Stimulated activated CD8-positive, alpha-beta memory T cell treated with anti-CD3 and anti-CD28 coated beads, Interleukin-7, amount 100 ng/mL, for 1 hour (primary cell): ENCODE measurements at regions not wholly inside any gene's neighbourhood (a gene's known extent, or its start where the extent isn't known, plus 50 kb on each side); places are given as distances from the start of the nearest gene placed in this dataset.

Source experiments
- DNase-seq, 2 donors: peaks; one replicate each; pipeline ENCODE4 v3.0.0-alpha.2; 2020; ENCODE audit warnings: low read depth in 2 of 2

- DNase-seq = no peak
Observed at GRCh38 chr6:137734005-137734874, 132.8 kb upstream of the TNFAIP3 start.

GRCh38 chr6:137734875-137735182 is 132.2 kb upstream of the TNFAIP3 start:
- no peak for DNase-seq

- no peak for DNase-seq
Observed at GRCh38 chr6:137736048-137736818, 130.8 kb upstream of the TNFAIP3 start.

GRCh38 chr6:137736911-137737310 is 130.1 kb upstream of the TNFAIP3 start:
- no peak for DNase-seq

- no peak for DNase-seq
Observed at GRCh38 chr6:137737836-137738596, 129.0 kb upstream of the TNFAIP3 start.

- DNase-seq = no peak
Observed at GRCh38 chr6:137738931-137739504, 128.0 kb upstream of the TNFAIP3 start.

GRCh38 chr6:137739544-137739943 is 127.5 kb upstream of the TNFAIP3 start:
- DNase-seq = no peak

- DNase-seq = no peak
Observed at GRCh38 chr6:137740091-137740755, 126.8 kb upstream of the TNFAIP3 start.

- no peak for DNase-seq
Observed at GRCh38 chr6:137740967-137741761, 125.9 kb upstream of the TNFAIP3 start.

- DNase-seq = no peak
Observed at GRCh38 chr6:137743493-137743892, 123.6 kb upstream of the TNFAIP3 start.

GRCh38 chr6:137744877-137745276 is 122.2 kb upstream of the TNFAIP3 start:
- no peak for DNase-seq

- no peak for DNase-seq
Observed at GRCh38 chr6:137745321-137745720, 121.7 kb upstream of the TNFAIP3 start.

- DNase-seq = no peak
Observed at GRCh38 chr6:137746264-137746663, 120.8 kb upstream of the TNFAIP3 start.

GRCh38 chr6:137749696-137750211 is 117.3 kb upstream of the TNFAIP3 start:
- DNase-seq = no peak

GRCh38 chr6:137750297-137750696 is 116.8 kb upstream of the TNFAIP3 start:
- DNase-seq = no peak

GRCh38 chr6:137751768-137752560 is 115.1 kb upstream of the TNFAIP3 start:
- no peak for DNase-seq

- no peak for DNase-seq
Observed at GRCh38 chr6:137754366-137754765, 112.7 kb upstream of the TNFAIP3 start.

GRCh38 chr6:137754866-137755265 is 112.2 kb upstream of the TNFAIP3 start:
- DNase-seq = no peak

- DNase-seq = no peak
Observed at GRCh38 chr6:137755284-137755683, 111.8 kb upstream of the TNFAIP3 start.

GRCh38 chr6:137756788-137757187 is 110.3 kb upstream of the TNFAIP3 start:
- DNase-seq = no peak
